Hypothalamus (tissue), 51 donors: ENCODE measurements at regions not wholly inside any gene's neighbourhood (a gene's known extent, or its start where the extent isn't known, plus 50 kb on each side); places are given as distances from the start of the nearest gene placed in this dataset.
"Not testable (repeated sequence)": the region's sequence is repeated elsewhere in the genome, so short reads cannot be mapped to it uniquely, and the experiment has no call there.

Experiments used
- DNase-seq, 51 donors: peaks; one replicate each; lab custom pipeline; 2025; lab: John Stamatoyannopoulos, UW

GRCh38 chr5:34261020-34261419 is 218.0 kb upstream of the C1QTNF3 start:
- not testable (repeated sequence) for DNase-seq

GRCh38 chr5:34266151-34266550 is 223.1 kb upstream of the C1QTNF3 start:
- not testable (repeated sequence) for DNase-seq

- not testable (repeated sequence) for DNase-seq
Observed at GRCh38 chr5:34296759-34297158, 253.7 kb upstream of the C1QTNF3 start.

GRCh38 chr5:34329201-34329600 is 286.2 kb upstream of the C1QTNF3 start:
- not testable (repeated sequence) for DNase-seq

GRCh38 chr5:34329611-34330108 is 286.6 kb upstream of the C1QTNF3 start:
- not testable (repeated sequence) for DNase-seq

GRCh38 chr5:34331928-34332454 is 289.0 kb upstream of the C1QTNF3 start:
- not testable (repeated sequence) for DNase-seq

- DNase-seq = not testable (repeated sequence)
Observed at GRCh38 chr5:34339408-34340001, 296.5 kb upstream of the C1QTNF3 start.

- not testable (repeated sequence) for DNase-seq
Observed at GRCh38 chr5:34354440-34354839, 301.7 kb upstream of the RAI14 start.

- not testable (repeated sequence) for DNase-seq
Observed at GRCh38 chr5:34371417-34371816, 284.7 kb upstream of the RAI14 start.

GRCh38 chr5:34371817-34372216 is 284.3 kb upstream of the RAI14 start:
- DNase-seq = not testable (repeated sequence)

GRCh38 chr5:34372739-34373138 is 283.4 kb upstream of the RAI14 start:
- DNase-seq = not testable (repeated sequence)

- not testable (repeated sequence) for DNase-seq
Observed at GRCh38 chr5:34377651-34378050, 278.5 kb upstream of the RAI14 start.

GRCh38 chr5:34378498-34378897 is 277.6 kb upstream of the RAI14 start:
- not testable (repeated sequence) for DNase-seq

- not testable (repeated sequence) for DNase-seq
Observed at GRCh38 chr5:34388754-34389153, 267.4 kb upstream of the RAI14 start.

GRCh38 chr5:34409373-34409772 is 246.8 kb upstream of the RAI14 start:
- no peak for DNase-seq

GRCh38 chr5:34410411-34411139 is 245.6 kb upstream of the RAI14 start:
- no peak for DNase-seq

GRCh38 chr5:34411470-34412346 is 244.4 kb upstream of the RAI14 start:
- no peak for DNase-seq

GRCh38 chr5:34412736-34413135 is 243.4 kb upstream of the RAI14 start:
- no peak for DNase-seq

GRCh38 chr5:34415559-34416198 is 240.4 kb upstream of the RAI14 start:
- DNase-seq = no peak

GRCh38 chr5:34416501-34417008 is 239.6 kb upstream of the RAI14 start:
- DNase-seq = no peak
